Right atrium auricular region (tissue), 2 donors: ENCODE measurements at regions not wholly inside any gene's neighbourhood (a gene's known extent, or its start where the extent isn't known, plus 50 kb on each side); places are given as distances from the start of the nearest gene placed in this dataset.

Experiments
- DNase-seq: peaks from one replicate; pipeline ENCODE4 v3.0.0-alpha.2; 2019; ENCODE audit warnings: low spot score
- H3K27ac ChIP-seq, 2 donors: fragments of 200-600 bp; sonication (generic); 1 replicate in 1 of 2; 2 replicates in 1 of 2; pipeline ENCODE4 v1.5.1; 2016 to 2019
- H3K27me3 ChIP-seq, 2 donors: fragments of 200-600 bp; sonication (generic); one replicate each; pipeline versions ENCODE4 v1.5.1 to v1.6.0; 2017 to 2019
- H3K36me3 ChIP-seq: fragments of 200-600 bp; sonication (generic); one replicate; pipeline ENCODE4 v1.5.1; 2016
- H3K4me1 ChIP-seq, 2 donors: fragments of 200-600 bp; sonication (generic); one replicate each; pipeline versions ENCODE4 v1.5.1 to v1.6.0; 2017 to 2019
- H3K4me3 ChIP-seq, 2 donors: fragments of 200-600 bp; sonication (generic); 1 replicate in 1 of 2; 2 replicates in 1 of 2; pipeline ENCODE4 v1.5.1; 2017 to 2019; ENCODE audit warnings: mild to moderate bottlenecking in 1 of 2, moderate library complexity in 1 of 2
- H3K9me3 ChIP-seq, 2 donors: fragments of 200-600 bp; sonication (generic); one replicate each; pipeline ENCODE4 v1.5.1; 2019
- TF ChIP-seq, protein P1 (sequence below), 2 donors: fragments of 200-600 bp; sonication (generic); IDR thresholded peaks; one replicate each; pipeline ENCODE4 v1.5.1; 2019; ENCODE audit warnings: antibody characterized with exemption in 2 of 2

DNA sequence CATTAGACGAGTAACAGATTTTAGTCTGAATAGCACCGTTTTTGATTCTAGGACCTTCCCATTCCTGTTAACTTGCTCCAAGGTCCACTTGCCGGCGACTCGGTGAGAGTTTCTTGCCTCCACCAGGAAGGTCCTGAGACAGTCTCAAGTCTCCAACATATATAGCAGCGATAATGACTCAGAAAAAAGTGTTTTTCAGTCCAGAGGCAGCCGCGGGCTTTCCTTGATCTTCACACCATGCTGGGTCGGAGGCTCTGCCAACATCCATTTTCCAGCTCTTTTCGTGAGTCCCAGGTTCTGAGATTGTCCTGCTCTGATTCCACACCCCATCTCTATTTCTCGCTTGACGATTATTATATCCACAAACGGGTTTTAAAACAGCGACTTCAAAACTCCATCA lies 170.5 kb downstream of the GPX5 start:
- Histone ChIP-seq H3K4me1 (no peaks in the 10 kb centered on the region), H3K36me3 (no peaks in the 10 kb centered on the region), H3K27me3 (peaks cover 0 to 3% of the 10 kb centered on the region in 2 donors), H3K27ac (no peak overlapping the region), H3K9me3 (no peaks in the 10 kb centered on the region), H3K4me3 (no peak overlapping the region)
- DNase-seq: no peak
- TF ChIP-seq, protein P1, sequence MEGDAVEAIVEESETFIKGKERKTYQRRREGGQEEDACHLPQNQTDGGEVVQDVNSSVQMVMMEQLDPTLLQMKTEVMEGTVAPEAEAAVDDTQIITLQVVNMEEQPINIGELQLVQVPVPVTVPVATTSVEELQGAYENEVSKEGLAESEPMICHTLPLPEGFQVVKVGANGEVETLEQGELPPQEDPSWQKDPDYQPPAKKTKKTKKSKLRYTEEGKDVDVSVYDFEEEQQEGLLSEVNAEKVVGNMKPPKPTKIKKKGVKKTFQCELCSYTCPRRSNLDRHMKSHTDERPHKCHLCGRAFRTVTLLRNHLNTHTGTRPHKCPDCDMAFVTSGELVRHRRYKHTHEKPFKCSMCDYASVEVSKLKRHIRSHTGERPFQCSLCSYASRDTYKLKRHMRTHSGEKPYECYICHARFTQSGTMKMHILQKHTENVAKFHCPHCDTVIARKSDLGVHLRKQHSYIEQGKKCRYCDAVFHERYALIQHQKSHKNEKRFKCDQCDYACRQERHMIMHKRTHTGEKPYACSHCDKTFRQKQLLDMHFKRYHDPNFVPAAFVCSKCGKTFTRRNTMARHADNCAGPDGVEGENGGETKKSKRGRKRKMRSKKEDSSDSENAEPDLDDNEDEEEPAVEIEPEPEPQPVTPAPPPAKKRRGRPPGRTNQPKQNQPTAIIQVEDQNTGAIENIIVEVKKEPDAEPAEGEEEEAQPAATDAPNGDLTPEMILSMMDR (IDR thresholded peaks at IDR 0.05): no peak

DNA sequence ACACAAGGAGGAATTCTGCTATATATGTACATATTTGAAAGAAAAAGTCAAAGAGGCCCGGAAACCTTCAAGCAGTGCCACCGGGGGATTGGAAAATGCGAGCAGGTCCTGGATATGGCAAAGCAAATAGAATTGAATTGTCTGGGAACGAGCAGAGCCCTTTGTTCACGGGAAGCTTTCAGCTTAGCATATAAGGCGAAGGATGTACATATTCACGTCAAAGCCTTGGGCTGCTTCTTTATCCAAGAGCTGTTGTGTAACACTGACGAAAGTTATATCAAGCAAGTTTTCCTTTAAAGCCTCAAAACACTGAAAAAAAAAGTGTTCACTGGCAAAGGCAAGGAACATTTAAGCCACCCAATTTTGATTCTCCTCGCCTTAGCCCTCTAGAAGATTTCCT lies 171.0 kb downstream of the GPX5 start:
- TF ChIP-seq, protein P1 (IDR thresholded peaks at IDR 0.05): no peak
- Histone ChIP-seq H3K36me3 (no peaks in the 10 kb centered on the region), H3K9me3 (no peaks in the 10 kb centered on the region), H3K27ac (no peak overlapping the region), H3K4me1 (no peaks in the 10 kb centered on the region), H3K4me3 (no peak overlapping the region), H3K27me3 (peaks cover 0 to 3% of the 10 kb centered on the region in 2 donors)
- DNase-seq: no peak

DNA sequence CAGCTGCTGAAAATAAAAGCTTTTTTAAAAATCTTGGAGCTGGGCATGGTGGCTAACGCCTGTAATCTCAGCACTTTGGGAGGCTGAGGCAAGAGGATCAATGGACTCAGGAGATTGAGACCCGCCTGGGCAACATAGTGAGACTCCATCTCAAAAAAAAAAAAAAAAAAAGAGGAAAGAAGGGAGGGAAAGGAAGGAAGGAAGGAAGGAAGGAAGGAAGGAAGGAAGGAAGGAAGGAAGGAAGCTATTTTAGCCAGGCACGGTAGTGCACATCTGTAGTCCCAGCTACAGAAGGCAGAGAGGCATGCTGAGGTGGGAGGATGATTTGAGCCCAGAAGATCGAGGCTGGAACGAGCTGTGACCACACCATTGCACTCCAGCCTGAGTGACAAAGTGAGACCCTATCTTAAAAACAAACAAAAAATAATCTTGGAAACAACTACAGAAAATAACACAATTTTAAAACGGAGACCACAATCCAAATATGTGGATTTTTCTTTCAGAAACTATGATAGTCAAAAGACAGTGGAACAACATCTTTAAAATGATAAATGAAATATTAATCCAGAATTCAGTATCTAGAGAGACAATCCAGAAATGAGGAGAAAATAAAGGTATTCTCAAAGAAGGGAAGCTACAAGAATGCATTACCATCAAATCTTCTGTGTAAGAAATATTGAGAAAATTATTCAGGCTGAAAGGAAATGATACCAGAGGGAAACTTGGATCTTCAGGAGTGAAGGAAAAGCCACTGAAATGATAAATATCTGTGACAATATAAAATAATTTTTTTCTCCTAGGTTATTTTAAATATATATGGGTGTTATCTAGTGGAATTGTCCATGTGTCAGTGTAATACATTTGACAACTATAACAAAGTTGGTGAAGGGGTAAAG lies 182.0 kb downstream of the GPX5 start:
- DNase-seq: no peak
- Histone ChIP-seq H3K36me3 (no peaks in the 10 kb centered on the region), H3K27me3 (no peaks in the 10 kb centered on the region), H3K27ac (no peak overlapping the region), H3K4me3 (no peak overlapping the region), H3K4me1 (no peaks in the 10 kb centered on the region), H3K9me3 (peaks cover 0 to 26% of the 10 kb centered on the region in 2 donors)
- TF ChIP-seq, protein P1 (IDR thresholded peaks at IDR 0.05): no peak

DNA sequence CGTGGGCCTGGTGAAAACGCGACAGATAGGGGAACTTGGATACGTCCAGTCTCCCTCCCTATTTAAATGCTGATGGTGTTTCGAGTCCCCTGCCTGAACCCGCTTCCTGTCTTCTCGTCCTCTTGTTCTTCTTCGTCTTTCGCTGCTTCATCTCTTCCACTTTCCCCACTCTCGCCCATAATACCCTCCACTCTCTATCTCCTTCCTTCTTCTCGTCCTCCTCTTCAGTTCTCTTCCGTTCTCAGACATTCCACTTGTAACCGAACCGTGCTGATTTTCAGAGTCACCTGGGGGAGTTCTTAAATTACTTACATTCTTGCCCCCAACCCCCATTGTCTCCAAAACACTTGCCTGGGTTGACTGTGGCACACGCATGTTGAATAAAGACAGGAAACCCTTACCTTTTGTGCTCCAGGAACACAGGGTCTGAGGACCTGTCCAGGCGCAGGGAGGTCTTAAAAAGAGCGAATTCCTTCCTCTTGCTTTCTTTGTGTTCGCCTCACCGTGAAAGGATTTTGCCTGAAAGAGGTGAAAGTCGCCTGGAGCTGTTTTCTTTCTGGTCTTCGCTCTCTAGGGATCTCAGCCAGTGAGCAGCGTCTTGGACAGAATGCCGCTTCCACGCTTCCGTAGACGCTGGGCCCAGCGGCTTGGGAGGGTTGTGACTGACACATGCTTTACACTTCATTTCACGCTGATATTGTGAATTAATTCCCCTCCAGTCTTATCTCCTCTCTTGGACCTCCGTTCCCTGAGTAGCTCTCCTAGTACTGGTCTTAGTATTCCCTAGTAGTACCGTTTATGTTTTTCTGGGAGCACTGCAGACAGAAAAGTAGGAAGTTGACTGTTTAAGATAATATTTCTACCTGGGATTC lies 184.0 kb downstream of the GPX5 start:
- H3K27me3 ChIP-seq: no peaks in the 10 kb centered on the region
- no peak for DNase-seq
- H3K4me3 ChIP-seq: no peak overlapping the region
- H3K36me3 ChIP-seq: no peaks in the 10 kb centered on the region
- H3K4me1 ChIP-seq: no peaks in the 10 kb centered on the region
- H3K9me3 ChIP-seq: peaks cover 0 to 26% of the 10 kb centered on the region in 2 donors
- H3K27ac ChIP-seq: no peak overlapping the region
- TF ChIP-seq, protein P1 (IDR thresholded peaks at IDR 0.05): no peak

DNA sequence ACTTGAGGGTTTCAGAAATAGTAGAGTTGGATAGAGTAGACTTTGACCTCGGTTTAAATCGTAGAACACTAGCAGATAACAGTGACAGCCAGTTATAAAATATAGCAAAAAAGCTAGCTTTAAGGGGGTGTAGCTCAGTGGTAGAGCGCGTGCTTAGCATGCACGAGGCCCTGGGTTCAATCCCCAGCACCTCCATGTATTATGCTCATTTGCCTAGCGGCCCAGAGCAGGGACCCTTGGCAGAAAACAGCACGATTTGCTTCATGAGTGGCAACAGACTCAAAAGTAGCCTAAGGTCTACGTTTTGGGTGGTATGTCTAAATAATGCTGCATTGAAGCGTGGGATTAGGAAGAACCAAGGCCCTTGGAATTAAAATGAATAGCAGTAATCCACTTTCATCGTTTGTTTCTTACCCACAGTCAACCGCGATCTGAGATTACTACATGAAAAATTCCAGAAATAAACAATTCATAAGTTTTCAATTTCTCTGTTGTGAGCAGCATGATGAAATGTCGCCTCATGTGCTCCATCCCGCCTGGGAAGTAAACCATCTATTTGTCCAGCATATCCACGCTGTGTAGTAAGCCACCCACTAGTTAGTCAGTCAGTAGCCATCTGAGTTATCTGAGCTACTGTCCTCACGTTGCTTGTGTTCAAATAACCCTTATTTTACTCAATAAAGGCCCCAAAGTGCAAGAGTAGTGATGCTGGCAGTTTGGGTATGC lies 184.9 kb downstream of the GPX5 start:
- TF ChIP-seq, protein P1 (IDR thresholded peaks at IDR 0.05): no peak
- DNase-seq: no peak
- no peak overlapping the region for H3K27ac ChIP-seq
- H3K4me3 ChIP-seq: no peak overlapping the region
- H3K27me3 ChIP-seq: no peaks in the 10 kb centered on the region
- H3K36me3 ChIP-seq: no peaks in the 10 kb centered on the region
- H3K9me3 ChIP-seq: peaks cover 0 to 26% of the 10 kb centered on the region in 2 donors
- no peaks in the 10 kb centered on the region for H3K4me1 ChIP-seq
